Ishikawa (cell line): ENCODE measurements at regions not wholly inside any gene's neighbourhood (a gene's known extent, or its start where the extent isn't known, plus 50 kb on each side); places are given as distances from the start of the nearest gene placed in this dataset.

Experiments
- EGR1 ChIP-seq: IDR thresholded peaks from 2 replicates; pipeline ENCODE4 v1.6.1; 2012
- REST ChIP-seq: IDR thresholded peaks from 2 replicates; pipeline ENCODE4 v1.6.1; 2012; ENCODE audit warnings: low read depth, mild to moderate bottlenecking
- TAF1 ChIP-seq: IDR thresholded peaks from 2 replicates; pipeline ENCODE4 v1.6.1; 2012; ENCODE audit warnings: low read depth, mild to moderate bottlenecking
- TEAD4 ChIP-seq: IDR thresholded peaks from 2 replicates; pipeline ENCODE4 v1.6.1; 2012
- ZBTB7A ChIP-seq: IDR thresholded peaks from 2 replicates; pipeline ENCODE4 v1.6.1; 2012; ENCODE audit warnings: low read depth

- no peak for TF ChIP-seq EGR1
- TF ChIP-seq REST: no peak
- no peak for TF ChIP-seq TEAD4
- TF ChIP-seq TAF1: no peak
- no peak for TF ChIP-seq ZBTB7A
These were observed 268.0 kb downstream of the ADRA2A start for GRCh38 chr10:111344804-111345203.
